Osteoblast (primary cell): ENCODE measurements at regions not wholly inside any gene's neighbourhood (a gene's known extent, or its start where the extent isn't known, plus 50 kb on each side); places are given as distances from the start of the nearest gene placed in this dataset.

Experiments
- DNase-seq: peaks from one replicate; pipeline ENCODE4 v3.0.0; 2011; ENCODE audit warnings: low spot score, mixed read lengths; ENCODE audit not compliant: insufficient read length; ENCODE audit errors: missing footprints
- H2AFZ ChIP-seq: 2 replicates; pipeline ENCODE4 v1.6.0; 2011; ENCODE audit warnings: mild to moderate bottlenecking, low read length
- H3K27ac ChIP-seq: 2 replicates; pipeline ENCODE4 v1.5.1; 2011; ENCODE audit warnings: mild to moderate bottlenecking, low read depth, low read length, moderate library complexity
- H3K27me3 ChIP-seq: 2 replicates; pipeline ENCODE4 v1.6.0; 2012; ENCODE audit warnings: mild to moderate bottlenecking, control low read depth, inconsistent platforms, low read length, moderate library complexity; ENCODE audit not compliant: insufficient read depth
- H3K36me3 ChIP-seq: 2 replicates; pipeline ENCODE4 v1.5.1; 2011; ENCODE audit warnings: mild to moderate bottlenecking, low read length, control low read depth, moderate library complexity; ENCODE audit not compliant: insufficient read depth
- H3K4me1 ChIP-seq: 2 replicates; pipeline ENCODE4 v1.5.1; 2011; ENCODE audit warnings: mild to moderate bottlenecking, low read length, control low read depth, moderate library complexity; ENCODE audit not compliant: insufficient read depth
- H3K4me2 ChIP-seq: 2 replicates; pipeline ENCODE4 v1.6.0; 2011; ENCODE audit warnings: mild to moderate bottlenecking, low read length; ENCODE audit not compliant: insufficient read depth
- H3K4me3 ChIP-seq: fragments of 200-600 bp; sonication (generic); 3 replicates; pipeline ENCODE4 v1.5.1; 2012; ENCODE audit warnings: mild to moderate bottlenecking, low read length, inconsistent platforms; ENCODE audit not compliant: insufficient read depth
- H3K79me2 ChIP-seq: 2 replicates; pipeline ENCODE4 v1.6.0; 2012; ENCODE audit warnings: mild to moderate bottlenecking, low read length, control low read depth, inconsistent platforms; ENCODE audit not compliant: insufficient read depth
- H3K9me3 ChIP-seq: 2 replicates; pipeline ENCODE4 v1.5.1; 2011; ENCODE audit warnings: low read depth, low read length, control low read depth
- H4K20me1 ChIP-seq: 2 replicates; pipeline ENCODE4 v1.6.0; 2012; ENCODE audit warnings: mild to moderate bottlenecking, low read length, control low read depth; ENCODE audit not compliant: insufficient read depth
- CTCF ChIP-seq: IDR thresholded peaks from 2 replicates; pipeline ENCODE4 v1.5.1; 2011; ENCODE audit warnings: mild to moderate bottlenecking, low read depth, low read length, moderate library complexity; ENCODE audit errors: extremely low read depth

- Histone ChIP-seq H4K20me1 (no peaks in the 10 kb centered on the region), H3K27ac (no peak overlapping the region), H3K27me3 (no peaks in the 10 kb centered on the region), H3K9me3 (no peaks in the 10 kb centered on the region), H2AFZ (no peak overlapping the region), H3K36me3 (no peaks in the 10 kb centered on the region), H3K4me3 (no peak overlapping the region), H3K4me2 (no peak overlapping the region), H3K79me2 (no peaks in the 10 kb centered on the region), H3K4me1 (peaks cover 3% of the 10 kb centered on the region)
- DNase-seq, result no peak
- TF ChIP-seq CTCF, result no peak
Measured at GRCh38 chr14:53545217-53545616, 392.1 kb upstream of the DDHD1 start.

- Histone ChIP-seq H3K27ac (no peak overlapping the region), H2AFZ (no peak overlapping the region), H3K36me3 (no peaks in the 10 kb centered on the region), H4K20me1 (no peaks in the 10 kb centered on the region), H3K4me2 (no peak overlapping the region), H3K4me1 (peaks cover 8% of the 10 kb centered on the region), H3K9me3 (no peaks in the 10 kb centered on the region), H3K79me2 (no peaks in the 10 kb centered on the region), H3K4me3 (no peak overlapping the region), H3K27me3 (no peaks in the 10 kb centered on the region)
- DNase-seq, result no peak
- TF ChIP-seq CTCF, result no peak
Measured at GRCh38 chr14:53542732-53543131, 389.6 kb upstream of the DDHD1 start.

- H3K4me1 ChIP-seq, result peaks cover 8% of the 10 kb centered on the region
- TF ChIP-seq CTCF, result no peak
- no peak overlapping the region for H2AFZ ChIP-seq
- H3K9me3 ChIP-seq, result no peaks in the 10 kb centered on the region
- no peak overlapping the region for H3K27ac ChIP-seq
- H3K4me3 ChIP-seq, result no peak overlapping the region
- H3K4me2 ChIP-seq, result no peak overlapping the region
- no peaks in the 10 kb centered on the region for H3K79me2 ChIP-seq
- H3K27me3 ChIP-seq, result no peaks in the 10 kb centered on the region
- H4K20me1 ChIP-seq, result no peaks in the 10 kb centered on the region
- H3K36me3 ChIP-seq, result no peaks in the 10 kb centered on the region
- DNase-seq, result no peak
Measured at GRCh38 chr14:53541411-53541810, 388.3 kb upstream of the DDHD1 start.

GRCh38 chr14:53539489-53540126 is 386.5 kb upstream of the DDHD1 start:
- no peaks in the 10 kb centered on the region for H3K79me2 ChIP-seq
- H3K36me3 ChIP-seq, result no peaks in the 10 kb centered on the region
- TF ChIP-seq CTCF, result peak; percentile 93
- peaks cover 8% of the 10 kb centered on the region for H3K4me1 ChIP-seq
- peak overlapping the region; percentile 29 for H3K4me2 ChIP-seq
- peak overlapping the region; percentile 58 for H2AFZ ChIP-seq
- DNase-seq, result peak; percentile 49
- no peaks in the 10 kb centered on the region for H3K9me3 ChIP-seq
- no peak overlapping the region for H3K4me3 ChIP-seq
- H4K20me1 ChIP-seq, result no peaks in the 10 kb centered on the region
- H3K27me3 ChIP-seq, result no peaks in the 10 kb centered on the region
- no peak overlapping the region for H3K27ac ChIP-seq
